ENCODE measurements at regions not wholly inside any gene's neighbourhood (a gene's known extent, or its start where the extent isn't known, plus 50 kb on each side); places are given as distances from the start of the nearest gene placed in this dataset.

GRCh38 chr2:8153258-8153718 lies 528.6 kb upstream of the ID2 start:
- DNase-seq = no peak

DNA sequence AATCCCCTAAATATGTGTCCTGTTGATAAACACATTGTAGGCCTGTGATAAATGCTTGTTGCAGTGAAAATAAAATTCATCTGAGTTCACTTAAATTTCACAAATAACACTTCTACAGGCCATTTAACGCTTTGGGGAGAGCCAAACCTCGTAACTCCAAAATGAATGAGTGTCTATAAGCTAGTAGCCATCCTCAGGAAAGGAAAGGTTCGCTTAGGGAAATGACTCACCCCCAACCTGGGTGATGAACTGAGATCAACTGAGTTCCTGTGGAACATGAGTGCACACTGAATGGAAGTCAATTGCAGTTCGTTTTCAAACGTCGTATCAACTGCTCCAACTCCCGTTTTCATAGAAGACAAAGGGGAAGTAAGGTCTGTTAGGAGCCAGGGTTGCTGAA lies 527.6 kb upstream of the ID2 start:
- no peak for DNase-seq

GRCh38 chr2:8154936-8155335 lies 526.9 kb upstream of the ID2 start:
- DNase-seq = no peak

- DNase-seq = no peak
Observed at GRCh38 chr2:8157621-8158430, 524.0 kb upstream of the ID2 start.

GRCh38 chr2:8158711-8159110 lies 523.1 kb upstream of the ID2 start:
- no peak for DNase-seq

DNA sequence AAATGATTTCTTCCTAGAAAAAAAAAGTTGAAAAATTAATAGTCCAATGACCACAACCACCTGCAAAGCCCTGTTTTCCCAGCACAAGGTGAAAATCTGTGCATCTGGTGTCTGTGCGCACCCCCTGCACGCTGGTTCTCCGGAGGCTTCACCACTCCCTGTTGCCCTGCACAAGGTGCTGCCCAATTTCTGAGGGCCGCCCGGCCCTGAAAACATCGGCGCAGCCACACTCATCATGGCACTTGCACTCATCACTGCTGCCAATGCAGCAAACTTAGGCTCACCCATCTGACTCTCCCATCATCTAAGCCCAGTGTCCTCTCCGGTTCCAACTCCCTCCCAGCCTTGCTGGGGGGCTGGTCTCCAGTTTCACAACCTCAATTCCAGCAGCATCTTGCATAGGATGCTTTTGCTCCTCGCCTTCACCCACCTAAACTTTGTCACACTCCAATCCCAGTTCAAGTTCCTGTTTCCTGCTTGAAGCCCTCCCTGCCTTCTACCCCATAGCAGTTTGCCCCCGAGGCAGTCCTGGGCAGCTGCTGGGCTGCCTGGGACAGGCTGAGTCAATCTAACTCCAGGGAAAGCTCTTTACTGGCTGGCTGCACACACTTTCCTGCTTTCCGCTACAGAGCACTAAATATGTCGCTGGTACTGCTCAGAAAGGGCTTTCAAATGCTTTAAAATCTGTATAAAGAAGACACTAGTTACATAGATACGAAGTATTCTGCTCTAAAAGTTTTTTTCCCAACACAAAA lies 522.5 kb upstream of the ID2 start:
- DNase-seq = no peak

GRCh38 chr2:8159966-8160603 lies 521.8 kb upstream of the ID2 start:
- DNase-seq = no peak

DNA sequence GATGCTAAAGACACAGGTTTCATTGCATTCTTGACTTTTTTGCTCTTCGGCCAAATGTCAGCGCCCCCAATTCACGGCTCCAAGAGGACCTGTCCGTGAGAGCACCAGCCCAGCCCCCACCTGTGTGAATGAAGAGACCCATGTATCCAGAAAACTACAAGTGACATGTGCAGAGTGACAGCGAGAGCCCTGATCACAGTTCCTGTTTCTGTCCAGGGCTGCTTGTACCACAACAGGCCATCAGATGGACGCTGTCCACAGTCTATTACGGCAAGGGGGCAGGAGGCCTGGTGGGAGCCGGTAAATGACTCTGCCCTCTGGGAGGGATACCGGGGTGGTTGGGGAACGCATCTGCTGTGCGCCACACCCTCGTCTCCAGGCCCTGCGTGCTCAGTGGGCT lies 520.9 kb upstream of the ID2 start:
- no peak for DNase-seq

- DNase-seq = no peak
Observed at GRCh38 chr2:8162552-8162951, 519.3 kb upstream of the ID2 start.

DNA sequence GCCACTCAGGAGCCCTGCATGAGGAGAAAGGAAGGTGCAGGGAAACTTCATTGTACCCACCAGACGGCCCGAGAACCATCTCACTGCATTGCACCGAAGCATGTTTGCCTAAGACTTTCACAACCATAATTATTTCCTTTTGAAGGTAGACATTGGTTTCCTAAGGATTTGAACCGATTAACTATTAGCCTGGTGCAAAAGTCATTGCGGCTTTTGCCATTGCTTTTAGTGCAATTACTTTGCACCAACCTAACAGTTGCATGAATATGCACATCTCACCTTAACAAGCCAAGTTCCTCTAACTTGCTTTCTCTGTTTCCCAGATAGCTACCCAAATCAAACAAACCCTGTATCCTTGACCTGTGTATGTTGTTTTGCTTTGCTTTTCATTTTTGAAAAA lies 516.3 kb upstream of the ID2 start:
- no peak for DNase-seq

GRCh38 chr2:8168022-8168717 lies 513.7 kb upstream of the ID2 start:
- no peak for DNase-seq

GRCh38 chr2:8168876-8169424 lies 512.9 kb upstream of the ID2 start:
- no peak for DNase-seq

- no peak for DNase-seq
Observed at GRCh38 chr2:8169443-8169842, 512.4 kb upstream of the ID2 start.

- DNase-seq = no peak
Observed at GRCh38 chr2:8170552-8171327, 511.1 kb upstream of the ID2 start.

- no peak for DNase-seq
Observed at GRCh38 chr2:8171608-8172007, 510.2 kb upstream of the ID2 start.

DNA sequence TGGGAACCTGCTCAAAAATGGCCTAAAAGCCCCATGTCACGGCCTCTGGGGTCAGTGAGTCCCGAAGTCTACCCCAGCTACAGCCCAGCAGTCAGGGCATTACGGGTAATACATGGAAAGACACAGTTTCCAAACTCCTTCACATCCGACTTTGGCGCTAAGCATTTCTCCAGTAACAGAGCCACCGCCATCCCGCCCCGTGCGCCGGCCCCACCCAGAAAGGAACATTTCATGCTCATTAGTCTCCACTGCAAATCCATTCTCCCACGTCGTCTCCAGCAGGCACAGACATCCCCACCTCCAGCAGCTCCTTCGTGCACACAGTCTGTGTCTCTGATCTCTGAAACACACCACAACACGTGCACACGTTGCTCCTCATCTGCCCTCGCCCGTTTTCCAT lies 509.2 kb upstream of the ID2 start:
- no peak for DNase-seq

DNA sequence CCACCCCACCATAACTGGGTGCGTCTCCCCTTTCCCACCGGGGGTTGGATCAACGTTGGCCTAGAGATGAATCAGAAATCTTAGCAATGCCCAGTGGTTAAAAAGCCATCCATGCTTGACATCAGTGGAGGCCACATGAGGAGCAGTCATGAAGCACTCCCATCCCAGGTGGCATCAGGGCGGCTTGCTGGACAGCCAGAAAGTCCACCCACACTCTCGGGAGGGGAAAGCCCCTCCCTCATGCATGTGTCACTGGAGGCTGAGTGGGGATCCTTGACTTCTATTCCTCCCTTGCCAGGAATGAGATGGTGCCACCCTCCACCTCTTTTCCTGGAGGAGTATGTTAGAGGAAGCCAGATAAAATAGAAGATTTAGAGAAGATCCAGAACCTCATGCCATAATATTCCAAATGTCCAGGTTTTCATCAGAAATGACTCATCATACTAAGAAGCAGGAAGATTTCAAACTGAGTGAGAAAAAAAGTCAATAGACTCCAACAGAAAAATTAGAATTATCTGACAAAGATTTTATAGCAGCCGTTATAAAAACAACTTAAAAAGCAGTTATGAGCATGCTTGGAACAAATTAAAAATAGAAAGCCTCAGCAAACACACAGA lies 507.1 kb upstream of the ID2 start:
- no peak for DNase-seq

DNA sequence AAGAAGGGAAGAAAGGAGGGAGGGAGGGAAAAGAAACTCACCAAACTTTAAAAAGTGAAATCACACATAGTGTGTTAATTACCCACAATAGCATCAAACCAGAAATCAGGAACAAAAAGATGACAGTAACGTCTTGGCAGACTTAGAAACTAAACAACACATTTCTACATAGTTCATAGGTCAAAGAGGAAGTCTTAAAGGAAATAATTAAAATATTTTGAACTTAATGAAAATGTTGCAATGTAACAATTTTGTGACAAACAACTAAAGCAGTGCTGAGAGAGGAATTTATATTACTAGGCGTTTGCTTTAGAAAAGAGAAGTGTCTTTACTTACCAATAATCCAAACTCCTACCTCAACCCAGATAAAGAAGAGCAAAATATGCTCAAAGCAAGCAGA lies 505.0 kb upstream of the ID2 start:
- no peak for DNase-seq

DNA sequence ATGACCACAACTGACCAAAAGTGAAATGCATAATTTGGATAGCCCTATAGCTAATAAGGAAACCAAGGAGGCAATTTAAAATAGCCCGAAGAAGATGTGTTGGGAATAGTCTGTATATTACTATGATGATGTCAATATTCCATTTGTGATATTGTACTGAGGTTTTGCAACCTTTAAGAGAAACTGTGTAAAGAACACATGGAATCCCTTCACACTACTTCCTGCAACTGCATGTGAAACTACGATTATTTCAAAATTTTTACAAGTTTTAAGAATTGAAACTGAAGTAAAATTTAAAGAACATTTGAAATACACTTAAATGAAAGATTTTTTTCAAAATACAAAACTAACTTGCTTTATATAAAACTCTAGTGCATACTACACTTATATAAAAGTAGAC lies 504.3 kb upstream of the ID2 start:
- no peak for DNase-seq

DNA sequence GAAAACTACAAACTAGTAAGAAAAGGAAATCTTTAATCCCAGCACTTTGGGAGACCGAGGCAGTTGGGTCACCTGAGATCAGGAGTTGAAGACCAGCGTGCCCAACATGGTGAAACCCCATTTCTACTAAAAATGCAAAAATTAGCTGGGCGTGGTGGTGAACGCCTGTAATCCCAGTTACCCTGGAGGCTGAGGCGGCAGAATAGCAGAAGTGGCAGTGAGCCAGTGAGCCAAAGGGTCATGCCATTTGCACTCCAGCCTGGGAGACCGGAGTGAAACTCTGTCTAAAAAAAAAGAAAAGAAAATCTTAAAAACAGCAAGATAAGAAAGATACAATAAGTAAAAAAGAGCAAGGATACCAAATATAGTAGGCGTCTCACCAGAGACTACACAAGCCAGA lies 502.9 kb upstream of the ID2 start:
- DNase-seq = no peak

DNA sequence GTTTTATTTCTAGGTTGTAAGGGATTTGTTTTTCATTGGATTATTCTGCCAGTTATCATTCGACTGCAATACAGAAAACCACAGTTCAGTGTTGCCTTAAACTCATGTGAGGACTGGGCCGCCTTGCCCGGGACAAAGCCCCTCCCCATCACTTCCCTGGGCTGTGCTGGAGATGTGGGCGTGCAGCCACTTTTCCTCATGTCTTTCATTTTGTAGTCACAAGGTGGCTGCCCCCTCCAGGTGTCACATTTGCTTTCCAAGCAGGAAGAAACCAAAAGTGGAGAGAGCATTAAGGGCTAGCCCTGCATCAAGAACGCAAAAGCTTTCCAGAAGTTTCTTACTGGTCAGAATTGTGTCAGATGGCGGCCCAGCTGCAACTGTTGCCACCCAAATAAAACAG lies 492.5 kb upstream of the ID2 start:
- no peak for DNase-seq

DNA sequence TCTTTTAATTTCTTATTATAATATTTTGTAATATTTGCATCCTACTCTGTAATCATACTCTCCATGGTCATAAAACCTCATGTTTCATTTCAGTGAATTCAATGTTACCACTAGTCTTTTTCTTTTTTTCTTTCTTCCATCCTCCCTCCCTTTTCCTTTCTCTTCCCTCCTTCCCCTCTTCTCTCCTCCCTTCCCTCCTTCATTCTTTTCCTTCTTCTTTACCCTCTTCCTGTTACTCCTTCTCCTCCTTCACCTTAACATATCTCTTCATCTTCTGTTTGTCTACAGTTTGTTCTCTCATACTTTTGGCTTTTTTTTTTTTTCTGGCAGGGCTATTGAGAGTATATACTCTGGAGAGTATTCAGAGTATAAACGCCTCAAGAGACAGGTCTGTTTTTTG lies 491.6 kb upstream of the ID2 start:
- no peak for DNase-seq
